ENCODE measurements at regions not wholly inside any gene's neighbourhood (a gene's known extent, or its start where the extent isn't known, plus 50 kb on each side); places are given as distances from the start of the nearest gene placed in this dataset.

DNA sequence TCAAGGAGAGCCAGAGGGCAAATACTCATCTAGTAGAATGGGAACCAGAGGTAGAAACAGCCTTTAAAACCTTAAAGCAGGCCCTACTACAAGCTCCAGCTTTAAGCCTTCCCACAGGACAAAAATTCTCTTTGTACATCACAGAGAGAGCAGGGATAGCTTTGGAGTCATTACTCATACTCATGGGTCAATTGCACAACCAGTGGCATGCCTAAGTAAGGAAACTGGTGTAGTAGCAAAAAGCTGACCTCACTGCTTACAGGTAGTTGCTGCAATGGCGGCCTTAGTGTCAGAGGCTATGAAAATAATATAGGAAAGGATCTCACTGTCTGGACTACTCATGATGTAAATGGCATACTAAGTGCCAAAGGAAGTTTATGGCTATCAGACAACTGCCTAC, 1551.4 kb downstream of the NLGN4Y start:
- H3K36me3 ChIP-seq (ENCODE audit: insufficient read depth), result no peaks in the 10 kb centered on the region
- no peak for ATAC-seq
- H3K36me3 Mint-ChIP-seq (ENCODE audit: low read depth), result peaks cover 4% of the 10 kb centered on the region; the same call in 2 of the 3 replicates

More for the DNA sequence above, 1551.4 kb downstream of the NLGN4Y start:
- H3K4me3 Mint-ChIP-seq, result no peak overlapping the region
- Histone ChIP-seq H3F3A (replicated peaks; ENCODE audit: low read depth) (no peaks in the 10 kb centered on the region), H3K27ac (ENCODE audit: low read depth) (no peak overlapping the region), H3K79me2 (replicated peaks; ENCODE audit: insufficient read depth) (no peaks in the 10 kb centered on the region), H3K9me2 (ENCODE audit: insufficient read depth) (no peaks in the 10 kb centered on the region), H2AFZ (no peak overlapping the region), H3K4me1 (ENCODE audit: insufficient read depth) (no peaks in the 10 kb centered on the region), H3K4me3 (no peak overlapping the region), H4K20me1 (replicated peaks; ENCODE audit: insufficient read depth) (no peaks in the 10 kb centered on the region), H3K27me3 (ENCODE audit: insufficient read depth) (no peaks in the 10 kb centered on the region), H3K4me2 (no peak overlapping the region)
- no peaks in the 10 kb centered on the region for H3K27me3 Mint-ChIP-seq (ENCODE audit: insufficient read depth, low read depth, poor library complexity)
- H3K4me1 Mint-ChIP-seq, result no peaks in the 10 kb centered on the region
- DNase-seq (ENCODE audit: low spot score), result no peak
- peaks cover 4% of the 10 kb centered on the region; the same call in 2 of the 3 replicates for H3K9me3 Mint-ChIP-seq
- TF ChIP-seq ZNF114 (CRISPR knock-in tag; IDR thresholded peaks at IDR 0.05) (no peak), JUNB (IDR thresholded peaks at IDR 0.05; ENCODE audit: unreplicated experiment) (no peak), POLR2AphosphoS5 (IDR thresholded peaks at IDR 0.05; ENCODE audit: low read depth) (no peak), CREB1 (CRISPR knock-in tag; IDR thresholded peaks at IDR 0.05; ENCODE audit: low read depth) (no peak), STAT1 (IDR thresholded peaks at IDR 0.05; ENCODE audit: unreplicated experiment) (no peak), ZNF331 (CRISPR knock-in tag; IDR thresholded peaks at IDR 0.05; ENCODE audit: low read depth) (no peak), EZH2 (IDR thresholded peaks at IDR 0.05; ENCODE audit: low read depth, unreplicated experiment) (no peak), NANOG (IDR thresholded peaks at IDR 0.05; ENCODE audit: borderline replicate concordance) (no peak), EZH2phosphoT487 (IDR thresholded peaks at IDR 0.05; ENCODE audit: unreplicated experiment) (no peak)
- TF ChIP-seq, protein P1, sequence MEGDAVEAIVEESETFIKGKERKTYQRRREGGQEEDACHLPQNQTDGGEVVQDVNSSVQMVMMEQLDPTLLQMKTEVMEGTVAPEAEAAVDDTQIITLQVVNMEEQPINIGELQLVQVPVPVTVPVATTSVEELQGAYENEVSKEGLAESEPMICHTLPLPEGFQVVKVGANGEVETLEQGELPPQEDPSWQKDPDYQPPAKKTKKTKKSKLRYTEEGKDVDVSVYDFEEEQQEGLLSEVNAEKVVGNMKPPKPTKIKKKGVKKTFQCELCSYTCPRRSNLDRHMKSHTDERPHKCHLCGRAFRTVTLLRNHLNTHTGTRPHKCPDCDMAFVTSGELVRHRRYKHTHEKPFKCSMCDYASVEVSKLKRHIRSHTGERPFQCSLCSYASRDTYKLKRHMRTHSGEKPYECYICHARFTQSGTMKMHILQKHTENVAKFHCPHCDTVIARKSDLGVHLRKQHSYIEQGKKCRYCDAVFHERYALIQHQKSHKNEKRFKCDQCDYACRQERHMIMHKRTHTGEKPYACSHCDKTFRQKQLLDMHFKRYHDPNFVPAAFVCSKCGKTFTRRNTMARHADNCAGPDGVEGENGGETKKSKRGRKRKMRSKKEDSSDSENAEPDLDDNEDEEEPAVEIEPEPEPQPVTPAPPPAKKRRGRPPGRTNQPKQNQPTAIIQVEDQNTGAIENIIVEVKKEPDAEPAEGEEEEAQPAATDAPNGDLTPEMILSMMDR (conservative IDR thresholded peaks at IDR 0.05; ENCODE audit: low read depth in 2 of 2), result no peak
- TF ChIP-seq, protein P2, sequence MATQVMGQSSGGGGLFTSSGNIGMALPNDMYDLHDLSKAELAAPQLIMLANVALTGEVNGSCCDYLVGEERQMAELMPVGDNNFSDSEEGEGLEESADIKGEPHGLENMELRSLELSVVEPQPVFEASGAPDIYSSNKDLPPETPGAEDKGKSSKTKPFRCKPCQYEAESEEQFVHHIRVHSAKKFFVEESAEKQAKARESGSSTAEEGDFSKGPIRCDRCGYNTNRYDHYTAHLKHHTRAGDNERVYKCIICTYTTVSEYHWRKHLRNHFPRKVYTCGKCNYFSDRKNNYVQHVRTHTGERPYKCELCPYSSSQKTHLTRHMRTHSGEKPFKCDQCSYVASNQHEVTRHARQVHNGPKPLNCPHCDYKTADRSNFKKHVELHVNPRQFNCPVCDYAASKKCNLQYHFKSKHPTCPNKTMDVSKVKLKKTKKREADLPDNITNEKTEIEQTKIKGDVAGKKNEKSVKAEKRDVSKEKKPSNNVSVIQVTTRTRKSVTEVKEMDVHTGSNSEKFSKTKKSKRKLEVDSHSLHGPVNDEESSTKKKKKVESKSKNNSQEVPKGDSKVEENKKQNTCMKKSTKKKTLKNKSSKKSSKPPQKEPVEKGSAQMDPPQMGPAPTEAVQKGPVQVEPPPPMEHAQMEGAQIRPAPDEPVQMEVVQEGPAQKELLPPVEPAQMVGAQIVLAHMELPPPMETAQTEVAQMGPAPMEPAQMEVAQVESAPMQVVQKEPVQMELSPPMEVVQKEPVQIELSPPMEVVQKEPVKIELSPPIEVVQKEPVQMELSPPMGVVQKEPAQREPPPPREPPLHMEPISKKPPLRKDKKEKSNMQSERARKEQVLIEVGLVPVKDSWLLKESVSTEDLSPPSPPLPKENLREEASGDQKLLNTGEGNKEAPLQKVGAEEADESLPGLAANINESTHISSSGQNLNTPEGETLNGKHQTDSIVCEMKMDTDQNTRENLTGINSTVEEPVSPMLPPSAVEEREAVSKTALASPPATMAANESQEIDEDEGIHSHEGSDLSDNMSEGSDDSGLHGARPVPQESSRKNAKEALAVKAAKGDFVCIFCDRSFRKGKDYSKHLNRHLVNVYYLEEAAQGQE (IDR thresholded peaks at IDR 0.05; ENCODE audit: unreplicated experiment), result no peak
- TF ChIP-seq, protein P3, sequence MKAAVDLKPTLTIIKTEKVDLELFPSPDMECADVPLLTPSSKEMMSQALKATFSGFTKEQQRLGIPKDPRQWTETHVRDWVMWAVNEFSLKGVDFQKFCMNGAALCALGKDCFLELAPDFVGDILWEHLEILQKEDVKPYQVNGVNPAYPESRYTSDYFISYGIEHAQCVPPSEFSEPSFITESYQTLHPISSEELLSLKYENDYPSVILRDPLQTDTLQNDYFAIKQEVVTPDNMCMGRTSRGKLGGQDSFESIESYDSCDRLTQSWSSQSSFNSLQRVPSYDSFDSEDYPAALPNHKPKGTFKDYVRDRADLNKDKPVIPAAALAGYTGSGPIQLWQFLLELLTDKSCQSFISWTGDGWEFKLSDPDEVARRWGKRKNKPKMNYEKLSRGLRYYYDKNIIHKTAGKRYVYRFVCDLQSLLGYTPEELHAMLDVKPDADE (IDR thresholded peaks at IDR 0.05), result no peak
- TF ChIP-seq, protein P4, sequence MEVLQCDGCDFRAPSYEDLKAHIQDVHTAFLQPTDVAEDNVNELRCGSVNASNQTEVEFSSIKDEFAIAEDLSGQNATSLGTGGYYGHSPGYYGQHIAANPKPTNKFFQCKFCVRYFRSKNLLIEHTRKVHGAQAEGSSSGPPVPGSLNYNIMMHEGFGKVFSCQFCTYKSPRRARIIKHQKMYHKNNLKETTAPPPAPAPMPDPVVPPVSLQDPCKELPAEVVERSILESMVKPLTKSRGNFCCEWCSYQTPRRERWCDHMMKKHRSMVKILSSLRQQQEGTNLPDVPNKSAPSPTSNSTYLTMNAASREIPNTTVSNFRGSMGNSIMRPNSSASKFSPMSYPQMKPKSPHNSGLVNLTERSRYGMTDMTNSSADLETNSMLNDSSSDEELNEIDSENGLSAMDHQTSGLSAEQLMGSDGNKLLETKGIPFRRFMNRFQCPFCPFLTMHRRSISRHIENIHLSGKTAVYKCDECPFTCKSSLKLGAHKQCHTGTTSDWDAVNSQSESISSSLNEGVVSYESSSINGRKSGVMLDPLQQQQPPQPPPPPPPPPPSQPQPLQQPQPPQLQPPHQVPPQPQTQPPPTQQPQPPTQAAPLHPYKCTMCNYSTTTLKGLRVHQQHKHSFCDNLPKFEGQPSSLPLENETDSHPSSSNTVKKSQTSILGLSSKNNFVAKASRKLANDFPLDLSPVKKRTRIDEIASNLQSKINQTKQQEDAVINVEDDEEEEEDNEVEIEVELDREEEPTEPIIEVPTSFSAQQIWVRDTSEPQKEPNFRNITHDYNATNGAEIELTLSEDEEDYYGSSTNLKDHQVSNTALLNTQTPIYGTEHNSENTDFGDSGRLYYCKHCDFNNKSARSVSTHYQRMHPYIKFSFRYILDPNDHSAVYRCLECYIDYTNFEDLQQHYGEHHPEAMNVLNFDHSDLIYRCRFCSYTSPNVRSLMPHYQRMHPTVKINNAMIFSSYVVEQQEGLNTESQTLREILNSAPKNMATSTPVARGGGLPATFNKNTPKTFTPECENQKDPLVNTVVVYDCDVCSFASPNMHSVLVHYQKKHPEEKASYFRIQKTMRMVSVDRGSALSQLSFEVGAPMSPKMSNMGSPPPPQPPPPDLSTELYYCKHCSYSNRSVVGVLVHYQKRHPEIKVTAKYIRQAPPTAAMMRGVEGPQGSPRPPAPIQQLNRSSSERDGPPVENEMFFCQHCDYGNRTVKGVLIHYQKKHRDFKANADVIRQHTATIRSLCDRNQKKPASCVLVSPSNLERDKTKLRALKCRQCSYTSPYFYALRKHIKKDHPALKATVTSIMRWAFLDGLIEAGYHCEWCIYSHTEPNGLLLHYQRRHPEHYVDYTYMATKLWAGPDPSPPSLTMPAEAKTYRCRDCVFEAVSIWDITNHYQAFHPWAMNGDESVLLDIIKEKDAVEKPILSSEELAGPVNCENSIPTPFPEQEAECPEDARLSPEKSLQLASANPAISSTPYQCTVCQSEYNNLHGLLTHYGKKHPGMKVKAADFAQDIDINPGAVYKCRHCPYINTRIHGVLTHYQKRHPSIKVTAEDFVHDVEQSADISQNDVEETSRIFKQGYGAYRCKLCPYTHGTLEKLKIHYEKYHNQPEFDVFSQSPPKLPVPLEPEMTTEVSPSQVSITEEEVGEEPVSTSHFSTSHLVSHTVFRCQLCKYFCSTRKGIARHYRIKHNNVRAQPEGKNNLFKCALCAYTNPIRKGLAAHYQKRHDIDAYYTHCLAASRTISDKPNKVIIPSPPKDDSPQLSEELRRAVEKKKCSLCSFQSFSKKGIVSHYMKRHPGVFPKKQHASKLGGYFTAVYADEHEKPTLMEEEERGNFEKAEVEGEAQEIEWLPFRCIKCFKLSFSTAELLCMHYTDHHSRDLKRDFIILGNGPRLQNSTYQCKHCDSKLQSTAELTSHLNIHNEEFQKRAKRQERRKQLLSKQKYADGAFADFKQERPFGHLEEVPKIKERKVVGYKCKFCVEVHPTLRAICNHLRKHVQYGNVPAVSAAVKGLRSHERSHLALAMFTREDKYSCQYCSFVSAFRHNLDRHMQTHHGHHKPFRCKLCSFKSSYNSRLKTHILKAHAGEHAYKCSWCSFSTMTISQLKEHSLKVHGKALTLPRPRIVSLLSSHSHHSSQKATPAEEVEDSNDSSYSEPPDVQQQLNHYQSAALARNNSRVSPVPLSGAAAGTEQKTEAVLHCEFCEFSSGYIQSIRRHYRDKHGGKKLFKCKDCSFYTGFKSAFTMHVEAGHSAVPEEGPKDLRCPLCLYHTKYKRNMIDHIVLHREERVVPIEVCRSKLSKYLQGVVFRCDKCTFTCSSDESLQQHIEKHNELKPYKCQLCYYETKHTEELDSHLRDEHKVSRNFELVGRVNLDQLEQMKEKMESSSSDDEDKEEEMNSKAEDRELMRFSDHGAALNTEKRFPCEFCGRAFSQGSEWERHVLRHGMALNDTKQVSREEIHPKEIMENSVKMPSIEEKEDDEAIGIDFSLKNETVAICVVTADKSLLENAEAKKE (CRISPR knock-in tag; IDR thresholded peaks at IDR 0.05), result no peak
- H3K27ac Mint-ChIP-seq, result no peak overlapping the region

Measured in GM23338 (cell line).